ENCODE measurements at regions not wholly inside any gene's neighbourhood (a gene's known extent, or its start where the extent isn't known, plus 50 kb on each side); places are given as distances from the start of the nearest gene placed in this dataset.

DNA sequence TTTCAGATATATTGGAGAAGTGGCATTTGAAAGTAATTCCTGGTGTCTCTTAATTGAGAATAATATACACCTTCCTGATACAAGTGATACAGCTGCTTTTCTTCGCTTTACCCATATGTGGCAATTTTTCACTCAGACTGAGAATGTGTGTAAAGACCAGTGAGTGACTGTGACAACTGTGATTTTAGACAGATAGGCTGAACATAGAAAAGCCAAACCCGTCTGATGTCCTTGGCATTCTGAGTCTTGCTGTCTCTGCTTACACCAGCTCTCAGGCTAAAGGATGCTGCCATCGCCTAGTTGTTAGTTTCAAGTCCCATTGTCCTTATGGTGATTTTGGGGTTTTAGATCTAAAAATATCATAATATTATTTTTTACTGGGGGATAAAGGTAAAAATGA is 492.6 kb downstream of the RFC3 start:
- no peak for DNase-seq (ENCODE audit: low read depth in 2 of 2)

DNA sequence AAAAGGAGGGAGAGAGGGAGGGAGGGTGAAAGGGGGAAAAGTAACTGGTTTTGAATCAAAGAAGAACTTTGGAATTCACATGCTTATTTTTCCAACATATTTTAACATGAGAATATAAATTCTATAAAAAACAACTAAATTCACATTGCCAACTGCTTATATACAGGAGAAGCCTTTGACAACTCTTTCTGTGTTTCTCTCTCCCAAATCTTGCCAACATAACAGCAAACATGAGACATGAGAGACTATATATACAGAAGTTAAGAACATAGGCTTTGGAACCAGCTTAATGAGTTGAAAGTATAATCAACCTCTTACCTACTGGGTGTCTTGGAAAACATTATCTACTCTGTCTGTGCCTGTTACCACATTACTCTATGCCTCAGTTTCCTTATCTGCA is 493.3 kb downstream of the RFC3 start:
- no peak for DNase-seq (ENCODE audit: low read depth in 2 of 2)

DNA sequence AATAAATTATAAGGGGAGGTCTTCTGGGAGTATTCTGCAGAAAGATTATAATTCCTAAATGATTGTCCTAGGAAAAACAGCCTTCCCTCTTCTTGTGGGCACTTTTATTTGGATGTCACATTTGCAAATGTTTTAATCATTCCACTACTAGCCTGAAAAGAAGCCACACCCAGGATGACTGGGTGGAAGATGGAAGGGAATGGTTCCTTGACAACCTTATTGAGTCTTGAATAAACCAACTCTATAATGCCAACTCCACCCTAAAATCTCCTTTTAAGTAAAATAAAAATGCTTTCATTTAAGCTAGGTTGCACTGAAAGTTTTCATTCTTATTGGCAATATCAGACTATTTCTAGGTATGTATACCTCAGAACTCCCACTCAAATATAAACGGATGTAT is 494.6 kb downstream of the RFC3 start:
- DNase-seq (ENCODE audit: low read depth in 2 of 2): no peak

DNA sequence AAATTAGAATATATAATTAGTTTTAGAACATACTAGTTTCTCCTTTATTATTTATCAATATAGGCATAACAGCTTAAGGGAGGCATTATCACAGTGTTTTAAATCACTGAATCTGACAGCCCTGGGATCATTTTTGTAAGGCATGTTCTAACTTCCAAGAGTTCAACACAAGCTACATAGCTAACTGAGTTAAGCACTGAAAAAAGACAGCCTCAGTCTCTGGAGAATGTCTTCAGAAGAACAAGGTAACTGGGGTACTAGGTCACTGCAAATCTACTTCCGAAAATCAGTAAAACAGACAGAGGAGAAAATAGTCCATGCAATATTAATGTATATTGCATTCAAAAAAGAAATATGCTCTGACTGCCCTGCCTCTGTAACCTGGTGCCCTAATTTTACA is 502.1 kb downstream of the RFC3 start:
- no peak for DNase-seq (ENCODE audit: low read depth in 2 of 2)

DNA sequence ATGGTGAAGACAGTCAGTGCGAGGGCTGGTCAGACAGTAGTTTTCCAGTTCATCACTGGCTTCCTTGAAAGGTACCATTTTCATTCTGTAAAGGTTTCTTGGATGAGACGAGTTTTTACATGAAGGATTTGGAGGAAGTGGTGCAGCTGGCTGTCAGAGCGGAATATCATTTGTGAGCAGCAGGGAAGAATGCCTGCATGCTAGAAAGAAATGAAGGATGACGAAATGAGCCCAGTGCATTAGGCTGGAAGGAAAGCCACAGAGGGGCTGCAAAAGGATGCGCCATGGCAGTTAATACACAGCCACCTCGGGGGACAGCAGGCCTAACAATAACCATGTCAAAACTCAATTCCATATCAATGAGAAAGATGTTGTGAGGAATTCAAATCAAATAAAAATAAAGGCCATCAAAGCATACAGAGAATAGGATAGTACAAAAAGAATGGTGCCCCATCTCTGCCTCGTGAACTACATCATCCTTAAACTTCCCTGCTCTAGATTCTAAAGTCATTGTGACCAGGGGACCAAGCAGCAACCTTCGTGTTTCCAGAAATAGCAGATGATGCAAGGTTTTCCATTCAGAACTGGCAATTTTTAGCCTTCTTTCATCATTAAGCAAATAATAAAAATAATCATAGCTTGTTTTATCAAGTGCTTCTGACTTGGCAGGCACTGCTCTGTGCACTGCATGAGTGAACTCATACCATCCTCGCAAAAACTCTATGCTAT is 504.2 kb downstream of the RFC3 start:
- DNase-seq (ENCODE audit: low read depth in 2 of 2): no peak

DNA sequence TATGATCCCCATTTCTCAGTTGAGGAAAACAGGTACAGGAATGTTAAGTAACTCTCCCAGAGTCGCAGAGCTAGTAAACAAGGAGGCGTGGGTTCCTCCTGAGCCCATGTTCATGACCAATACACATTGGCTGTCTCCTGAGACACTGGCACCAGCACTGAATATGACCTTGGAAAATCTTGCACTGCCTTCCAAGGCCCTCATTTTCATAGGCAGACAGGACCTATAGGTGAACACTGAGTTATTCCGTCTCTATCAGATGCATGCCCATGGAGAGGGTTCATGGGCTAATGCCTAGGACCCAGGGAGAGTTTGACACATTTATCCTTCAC is 504.8 kb downstream of the RFC3 start:
- DNase-seq (ENCODE audit: low read depth in 2 of 2): no peak

DNA sequence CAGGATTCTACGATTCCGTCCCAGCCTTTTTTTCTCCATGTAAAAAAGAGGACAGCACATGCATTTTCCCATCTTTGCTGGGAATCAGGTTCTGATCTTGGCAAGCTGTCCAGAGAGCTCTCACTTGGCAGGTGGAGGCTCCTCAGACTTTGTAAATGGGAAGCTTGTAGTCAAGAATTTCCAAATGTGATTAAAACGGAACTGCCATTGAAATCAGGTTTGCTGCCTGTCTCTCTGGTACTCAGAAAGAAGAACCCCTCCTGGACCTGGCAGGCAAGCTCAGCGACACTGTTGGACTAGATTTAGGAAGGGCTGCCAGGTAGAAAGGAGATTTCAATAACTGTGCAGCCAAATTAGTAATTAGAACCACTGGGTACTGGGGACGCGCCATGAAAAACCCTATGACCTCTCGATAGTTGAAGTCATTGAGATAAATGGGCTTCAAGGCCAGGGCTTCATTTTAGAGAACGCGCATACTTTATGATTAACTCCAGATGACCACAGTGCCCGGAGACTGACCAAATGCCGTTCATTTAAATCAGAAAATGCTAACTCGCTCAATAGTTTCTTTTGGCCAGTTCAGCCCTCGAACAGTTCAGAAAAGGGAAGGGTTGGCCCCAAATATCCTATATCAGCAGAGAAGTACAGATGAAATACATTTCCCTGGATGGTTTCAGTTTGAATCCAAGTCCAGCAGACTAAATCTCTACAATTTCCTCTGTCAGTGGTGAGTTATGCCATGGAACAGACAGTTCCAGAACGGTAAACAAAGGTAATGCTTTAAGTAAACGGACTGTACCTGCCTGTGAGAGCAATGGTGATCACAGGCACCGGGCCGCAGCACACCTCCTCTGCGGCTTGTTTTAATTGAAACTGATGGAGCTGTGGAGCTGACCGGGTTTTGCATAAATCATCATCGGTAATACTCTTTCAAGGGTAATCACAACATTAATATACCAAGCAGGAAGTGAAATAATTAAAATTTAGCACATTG is 517.4 kb downstream of the RFC3 start:
- no peak for DNase-seq (ENCODE audit: low read depth in 2 of 2)

DNA sequence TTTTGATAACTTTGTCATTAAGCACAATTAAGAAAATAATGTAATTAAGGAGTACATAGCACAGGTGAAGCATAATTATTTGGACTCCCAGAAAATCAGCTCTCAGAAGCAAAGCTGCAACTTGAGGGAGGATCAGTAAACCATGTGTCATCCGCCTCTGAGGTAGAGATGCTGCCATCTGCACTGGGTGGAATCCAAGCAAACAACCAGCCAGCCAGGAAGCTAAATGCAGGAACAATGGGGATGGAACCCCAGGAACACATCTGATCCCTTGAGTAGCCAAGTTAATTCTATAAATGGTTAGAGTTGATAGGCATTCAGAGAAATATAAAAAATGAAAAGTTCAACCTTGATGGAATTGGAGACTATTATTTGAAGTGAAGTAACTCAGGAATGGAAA is 520.2 kb downstream of the RFC3 start:
- DNase-seq (ENCODE audit: low read depth in 2 of 2): no peak

DNA sequence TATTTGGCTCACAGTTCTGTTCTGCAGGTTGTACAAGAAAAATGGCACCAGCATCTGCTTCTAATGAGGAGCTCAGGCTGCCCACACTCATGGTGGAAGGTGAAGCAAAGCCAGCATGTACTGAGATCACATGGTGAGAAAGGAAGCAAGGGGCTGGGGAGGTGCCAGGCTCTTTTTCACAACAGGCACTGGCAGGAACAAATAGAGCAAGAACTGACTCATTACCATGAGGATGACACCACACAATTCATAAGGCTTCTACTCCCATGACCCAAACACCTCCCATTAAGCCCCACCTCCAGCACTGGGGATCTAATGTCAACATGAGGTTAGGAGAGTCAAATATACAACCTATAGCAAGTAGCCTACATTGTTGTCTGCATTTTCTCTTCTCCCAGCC is 522.6 kb downstream of the RFC3 start:
- DNase-seq (ENCODE audit: low read depth in 2 of 2): no peak

DNA sequence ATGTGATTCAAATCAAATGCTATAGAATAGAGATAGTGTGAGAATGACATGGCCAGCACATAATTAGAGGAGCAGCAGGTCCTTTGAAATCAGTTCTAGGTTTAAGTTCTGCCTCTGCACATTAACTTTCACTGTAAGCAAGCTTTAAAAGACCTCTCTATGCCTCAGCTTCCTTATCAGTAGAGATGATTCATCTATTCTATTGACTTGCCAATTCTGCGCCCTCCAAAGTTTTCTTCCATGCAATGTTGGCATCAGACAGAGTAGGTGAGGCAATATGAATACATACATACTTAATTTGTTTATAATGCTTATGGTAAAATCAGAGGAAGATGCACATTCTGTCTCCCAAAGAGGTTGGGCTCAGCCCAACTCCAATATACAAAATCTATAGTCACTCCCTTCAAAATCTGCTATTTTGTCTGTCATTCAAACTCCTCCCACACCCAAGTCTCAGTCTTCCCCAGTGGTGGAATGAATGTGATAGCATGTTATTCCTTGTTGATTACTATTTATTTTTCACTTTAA is 525.5 kb downstream of the RFC3 start:
- DNase-seq (ENCODE audit: low read depth in 2 of 2): no peak

DNA sequence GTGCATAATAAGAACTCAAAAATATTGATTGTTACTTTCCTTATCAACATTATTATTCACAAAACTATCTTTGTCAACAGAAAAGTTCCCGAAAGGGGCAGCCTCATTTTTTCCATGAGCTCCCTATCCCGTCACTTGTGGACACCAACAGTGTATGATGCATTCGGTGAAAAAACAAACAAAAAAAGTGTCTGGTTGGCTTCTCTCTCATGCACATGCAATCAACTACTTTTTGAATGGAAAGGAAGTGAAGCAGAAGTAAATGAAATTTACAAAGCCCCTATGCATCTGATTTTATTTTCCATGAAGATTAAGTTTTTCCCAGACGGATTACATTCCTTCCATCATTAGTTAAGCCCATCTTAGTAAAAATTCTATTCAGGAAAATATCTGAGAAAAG is 526.9 kb downstream of the RFC3 start:
- DNase-seq (ENCODE audit: low read depth in 2 of 2): no peak

DNA sequence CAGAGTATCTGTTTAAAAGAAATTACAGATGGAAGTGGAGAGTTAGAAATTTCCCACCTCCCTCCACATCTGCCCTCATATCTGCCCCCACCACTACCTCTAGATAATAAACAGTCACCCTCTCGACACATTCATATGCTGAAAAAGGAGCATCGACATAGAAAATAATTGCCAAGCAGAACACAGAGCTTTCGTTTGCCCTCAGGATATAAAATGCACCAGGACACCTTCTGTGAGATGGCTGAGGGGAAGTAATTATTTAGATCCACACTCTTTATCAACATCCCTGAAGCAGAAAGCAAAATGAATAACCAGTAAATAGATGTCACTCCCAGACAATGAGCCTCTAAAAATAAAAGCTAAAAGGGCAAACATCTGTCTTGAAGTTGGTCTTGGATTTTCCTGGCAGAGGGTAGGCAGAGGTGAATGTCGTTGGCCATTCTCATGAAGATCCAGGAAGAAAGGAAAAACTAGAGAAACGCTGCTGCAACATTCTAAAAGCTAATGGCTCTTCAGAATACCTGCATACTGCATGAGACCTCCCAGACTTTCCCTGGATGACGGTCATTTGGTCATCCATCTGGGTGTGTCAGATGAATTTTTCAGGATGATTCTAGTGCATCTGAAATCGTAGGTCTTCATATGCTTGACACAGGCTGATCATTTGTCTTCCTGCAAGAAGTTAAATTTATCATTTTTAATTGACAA is 527.5 kb downstream of the RFC3 start:
- DNase-seq (ENCODE audit: low read depth in 2 of 2): no peak

DNA sequence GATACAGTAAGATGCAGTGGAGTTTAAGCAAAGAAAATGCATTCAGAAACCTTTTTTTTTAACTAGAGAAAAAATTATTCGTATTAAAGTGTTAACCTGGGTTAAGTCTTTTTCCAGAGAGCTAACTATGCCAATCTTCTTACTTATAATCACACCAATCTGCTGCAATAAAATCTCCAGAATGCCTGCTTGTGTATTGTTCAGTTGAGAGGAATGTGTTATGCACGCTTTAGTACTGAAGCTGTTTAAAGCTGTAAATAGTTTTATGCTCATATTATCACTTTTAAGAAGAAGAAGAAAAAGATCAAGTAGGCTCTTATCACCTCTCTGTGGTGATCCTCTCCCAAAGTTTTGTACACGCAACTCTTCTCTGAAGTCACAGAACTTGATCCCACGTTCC is 528.7 kb downstream of the RFC3 start:
- no peak for DNase-seq (ENCODE audit: low read depth in 2 of 2)

DNA sequence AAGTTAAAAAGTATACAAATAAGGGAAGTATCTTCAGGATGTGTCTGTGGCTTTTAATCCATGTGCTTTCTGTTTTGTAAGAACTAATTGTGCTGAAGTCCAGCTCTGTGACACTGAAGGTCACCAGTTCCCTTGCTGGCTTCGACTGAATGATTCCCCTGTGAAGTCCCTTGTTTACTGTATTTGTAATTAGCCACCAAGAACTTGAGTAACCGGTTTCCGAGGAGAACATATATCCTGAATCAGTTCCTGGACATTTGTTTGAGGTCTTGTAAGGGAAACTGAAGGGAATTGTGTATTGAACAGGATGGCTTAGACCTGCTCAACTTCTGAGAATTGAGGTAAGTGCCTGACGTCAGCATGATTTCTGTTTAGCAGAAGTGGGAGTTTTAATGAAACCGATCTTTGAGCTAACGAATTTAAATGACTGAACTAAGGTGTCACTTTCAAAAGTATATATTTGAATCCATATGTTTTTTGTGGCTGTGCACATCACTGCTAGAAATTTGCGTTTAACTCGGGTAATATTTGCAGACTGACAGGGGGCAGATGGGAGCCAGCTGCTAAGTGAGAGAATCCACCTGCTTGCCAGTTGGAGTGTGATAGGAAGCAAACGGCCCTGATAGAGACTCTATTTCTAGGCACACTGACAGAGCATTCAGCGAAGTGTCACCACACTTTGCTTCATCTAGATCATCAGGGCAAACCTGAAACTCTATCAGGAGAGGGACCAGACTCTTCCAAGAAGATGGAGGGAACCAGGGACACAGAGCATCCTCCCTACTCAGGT is 530.0 kb downstream of the RFC3 start:
- no peak for DNase-seq (ENCODE audit: low read depth in 2 of 2)

DNA sequence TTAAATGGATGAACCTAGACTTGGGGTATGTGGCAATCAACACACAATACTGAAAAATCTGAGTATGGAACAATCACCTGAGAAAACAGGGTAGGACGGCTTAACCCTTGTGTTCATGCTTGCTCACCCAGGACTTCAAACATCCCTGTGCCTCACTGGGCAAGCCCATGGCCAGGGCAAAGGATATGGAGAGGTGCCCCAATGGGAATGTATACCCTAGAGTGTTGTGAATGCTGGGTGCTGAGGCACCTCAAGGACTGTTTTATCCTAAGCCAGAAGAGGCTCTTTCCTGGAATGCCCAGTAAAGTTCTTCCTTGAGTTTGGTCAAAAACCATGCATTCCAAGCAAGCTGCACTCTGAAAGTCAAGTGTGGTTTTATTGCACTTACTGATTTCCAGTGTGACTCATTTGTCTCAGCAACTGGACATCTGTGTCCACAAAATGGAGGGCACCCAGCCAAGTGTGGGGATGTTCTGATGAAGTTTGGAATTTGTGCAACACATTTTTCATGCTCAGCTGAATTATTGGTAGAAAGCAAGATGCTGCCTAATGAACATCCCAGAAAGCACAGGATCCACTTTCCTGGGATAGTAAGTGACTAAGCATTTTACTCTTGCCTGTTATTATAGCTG is 531.3 kb downstream of the RFC3 start:
- DNase-seq (ENCODE audit: low read depth in 2 of 2): no peak

DNA sequence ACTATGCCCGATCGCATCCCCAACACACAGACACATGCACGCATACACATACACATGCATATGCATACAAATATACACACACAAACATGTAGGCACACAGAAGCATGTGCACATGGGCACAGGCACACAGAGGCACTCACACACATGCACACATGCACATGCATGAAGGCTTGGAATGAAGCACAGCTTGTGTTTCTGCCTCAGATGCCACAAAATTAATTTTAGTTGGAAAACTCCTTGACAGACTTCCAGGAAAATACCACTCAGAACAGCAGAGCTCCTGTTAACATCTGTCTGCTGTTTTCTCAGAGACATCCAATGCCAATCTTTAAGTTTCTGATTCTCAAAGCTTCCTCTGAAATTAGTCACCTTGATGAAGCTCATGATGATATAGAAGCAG is 532.7 kb downstream of the RFC3 start:
- DNase-seq (ENCODE audit: low read depth in 2 of 2): no peak

DNA sequence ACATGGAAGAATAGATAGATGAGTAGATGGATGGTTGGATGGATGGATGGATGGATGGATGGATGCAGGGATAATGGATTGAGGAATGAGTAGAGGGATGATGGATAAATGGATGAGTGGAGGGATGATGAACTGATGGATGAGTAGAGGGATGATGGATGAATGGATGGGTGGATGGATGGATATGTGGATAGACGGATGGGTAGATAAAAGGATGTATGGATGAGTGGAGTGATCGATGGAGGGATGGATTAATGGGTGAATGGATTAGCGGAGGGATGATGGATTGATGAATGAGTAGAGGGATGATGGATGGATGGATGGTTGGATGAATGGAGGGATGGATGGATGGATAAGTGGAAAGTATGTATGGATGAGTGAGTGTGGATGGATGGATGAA is 533.2 kb downstream of the RFC3 start:
- no peak for DNase-seq (ENCODE audit: low read depth in 2 of 2)

DNA sequence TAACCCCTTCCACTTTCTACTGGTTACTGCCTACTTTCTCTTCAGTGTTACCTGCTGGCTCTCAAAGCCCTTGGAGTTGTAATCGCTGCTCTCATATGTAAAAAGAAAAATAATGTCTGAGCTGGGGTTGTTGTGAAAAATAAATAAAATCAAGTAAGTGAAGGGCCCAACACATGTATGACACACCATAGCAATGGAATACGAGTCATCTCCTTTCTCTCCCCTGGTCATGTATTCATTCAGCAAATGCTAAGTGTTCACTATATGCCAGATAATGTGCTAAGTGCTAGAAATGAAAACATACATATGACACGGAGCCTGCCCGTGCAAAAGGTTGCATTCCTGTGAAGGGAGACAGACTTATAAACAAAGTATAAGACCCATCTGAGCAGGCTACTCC is 535.0 kb downstream of the RFC3 start:
- DNase-seq (ENCODE audit: low read depth in 2 of 2): no peak

DNA sequence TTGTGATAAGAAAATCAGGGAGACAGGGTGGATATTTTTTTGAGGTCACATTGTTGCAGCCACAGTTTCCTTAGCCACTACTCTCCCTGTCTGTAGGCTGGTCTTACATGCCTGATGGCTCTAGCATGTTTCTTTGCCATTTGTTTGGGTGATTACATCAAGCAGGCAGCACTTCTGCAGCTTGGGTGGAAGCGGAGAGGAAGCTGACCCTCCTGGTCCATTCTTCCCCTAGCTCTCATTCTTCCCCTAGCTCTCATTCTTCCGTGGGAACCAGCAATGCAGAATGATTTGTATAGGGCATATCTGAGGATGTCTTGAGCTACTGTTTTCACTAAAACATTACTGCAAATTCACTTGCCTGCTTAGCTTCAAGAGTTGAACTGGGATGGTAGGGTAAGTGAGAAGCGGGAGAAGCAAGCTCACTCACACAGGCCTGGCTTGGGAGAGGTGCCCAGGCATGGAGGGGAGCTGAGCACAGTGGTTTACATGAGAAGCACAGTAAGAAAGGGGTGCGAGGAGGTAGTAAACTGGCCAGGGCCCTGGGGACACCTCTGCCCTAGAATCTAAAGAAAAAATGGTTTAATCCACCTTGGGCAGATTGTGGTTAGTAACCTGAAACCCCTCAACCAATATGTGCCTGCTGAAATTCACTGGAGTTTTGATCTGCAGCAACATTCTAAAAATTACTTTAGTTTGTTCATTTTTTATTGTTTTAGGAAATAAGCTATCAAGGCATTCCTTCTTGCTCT is 538.9 kb downstream of the RFC3 start:
- DNase-seq (ENCODE audit: low read depth in 2 of 2): no peak

Data from stimulated activated CD4-positive, alpha-beta T cell treated with anti-CD3 and anti-CD28 coated beads, Interleukin-4, amount 100 ng/mL, for 48 hours (primary cell).